ENCODE measurements at regions not wholly inside any gene's neighbourhood (a gene's known extent, or its start where the extent isn't known, plus 50 kb on each side); places are given as distances from the start of the nearest gene placed in this dataset.
"Not testable (repeated sequence)": the region's sequence is repeated elsewhere in the genome, so short reads cannot be mapped to it uniquely, and the experiment has no call there.

DNA sequence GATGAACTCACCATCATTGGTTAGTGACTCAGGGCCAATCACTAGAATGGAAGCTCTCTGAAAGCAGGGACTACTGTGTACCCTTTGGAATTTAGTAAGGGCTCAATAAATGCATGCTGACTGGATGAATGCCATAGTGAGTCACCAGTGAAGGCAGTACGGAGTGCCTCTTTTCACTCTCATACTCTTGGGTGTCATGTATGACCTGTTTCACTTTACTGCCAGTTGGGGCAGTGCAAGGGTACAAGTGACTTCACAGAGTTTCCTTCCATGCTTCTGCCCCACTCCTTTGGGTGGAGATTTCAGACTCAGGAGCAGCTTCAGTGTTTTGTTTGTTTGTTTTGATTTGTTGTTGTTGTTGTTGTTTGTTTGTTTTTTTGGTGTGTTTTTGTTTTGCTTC lies 57.7 kb downstream of the SOX3 start:
- DNase-seq (ENCODE audit: low read depth), result no peak

- no peak for DNase-seq (ENCODE audit: low read depth)
Observed at GRCh38 chrX:140440876-140441275, 64.0 kb downstream of the SOX3 start.

- no peak for DNase-seq (ENCODE audit: low read depth)
Observed at GRCh38 chrX:140439476-140439875, 65.4 kb downstream of the SOX3 start.

DNA sequence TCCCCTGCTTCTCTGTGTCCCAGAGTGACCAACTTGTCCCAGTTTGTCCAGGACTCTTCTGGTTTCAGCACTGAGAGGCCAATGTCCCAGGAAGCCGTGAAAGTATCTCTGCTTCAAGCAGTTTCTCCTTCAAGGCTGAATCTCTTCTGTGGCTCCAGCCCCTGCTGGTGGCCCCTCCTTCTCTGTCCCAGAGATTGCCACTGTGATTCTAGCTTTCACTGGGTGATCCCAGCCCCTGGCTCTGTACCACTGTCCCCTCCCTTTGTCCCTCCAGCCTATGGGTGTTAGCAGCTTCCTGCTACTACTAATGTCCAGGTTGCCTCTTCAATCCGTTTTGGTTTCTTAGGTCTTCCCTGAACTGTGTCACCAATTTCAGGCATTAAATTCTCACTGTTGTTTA lies 70.5 kb downstream of the SOX3 start:
- no peak for DNase-seq (ENCODE audit: low read depth)

DNA sequence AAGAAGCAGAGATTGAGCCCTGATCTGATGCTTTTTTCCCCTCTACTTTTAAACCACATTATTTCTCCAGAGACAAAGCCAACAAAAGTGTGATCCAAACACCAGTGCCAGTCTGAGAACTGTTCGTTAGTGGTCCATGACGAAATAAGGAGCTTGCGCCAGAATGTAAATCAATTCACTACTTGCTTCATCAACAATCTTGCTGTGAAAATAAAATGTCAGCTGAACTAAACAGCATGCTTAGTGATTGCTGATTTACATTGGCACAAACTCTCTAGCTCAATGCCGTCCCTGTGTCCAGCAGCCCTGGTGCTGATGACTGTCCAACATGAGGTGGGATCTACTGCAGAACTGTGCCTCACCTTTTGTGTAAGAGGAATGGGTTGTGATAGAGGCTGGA lies 71.3 kb downstream of the SOX3 start:
- no peak for DNase-seq (ENCODE audit: low read depth)

DNA sequence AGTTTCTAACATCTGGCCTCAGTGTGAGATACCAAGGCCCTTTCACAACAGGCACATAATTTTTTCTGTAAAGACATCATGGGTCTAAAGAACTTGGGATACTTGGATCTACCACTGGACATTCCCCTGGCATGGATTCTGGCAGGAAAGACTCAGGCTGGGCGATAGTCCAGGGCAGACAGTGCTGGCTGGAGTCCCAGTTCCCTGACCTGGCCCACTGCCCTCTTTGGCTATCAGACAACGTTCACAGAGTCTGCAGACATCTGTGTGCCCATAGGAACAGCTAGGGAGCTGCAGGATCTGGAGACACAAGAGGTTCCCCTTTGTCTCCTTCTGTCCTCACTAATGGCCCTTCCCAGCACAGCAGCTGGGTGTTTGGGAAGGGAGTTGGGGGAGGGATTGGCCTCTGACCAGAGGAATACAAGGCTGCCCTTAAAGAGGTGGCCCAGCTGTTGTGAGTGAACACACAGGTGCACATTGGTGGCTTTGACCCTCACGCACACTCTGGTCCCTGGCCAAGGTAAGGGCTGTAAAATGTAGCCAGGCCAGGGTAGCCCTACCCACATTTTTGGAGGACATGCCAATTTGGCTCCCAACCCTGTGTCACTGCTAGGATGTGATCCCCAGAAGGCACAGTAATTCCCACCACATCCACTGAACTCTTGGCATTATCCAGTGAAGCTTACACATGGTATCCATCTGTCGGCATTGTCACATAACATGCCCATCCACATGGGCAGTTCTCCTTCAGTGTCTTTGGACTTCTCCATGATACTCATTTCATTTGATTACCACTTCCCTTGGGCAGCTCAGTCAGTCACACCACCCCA lies 72.3 kb downstream of the SOX3 start:
- no peak for DNase-seq (ENCODE audit: low read depth)

DNA sequence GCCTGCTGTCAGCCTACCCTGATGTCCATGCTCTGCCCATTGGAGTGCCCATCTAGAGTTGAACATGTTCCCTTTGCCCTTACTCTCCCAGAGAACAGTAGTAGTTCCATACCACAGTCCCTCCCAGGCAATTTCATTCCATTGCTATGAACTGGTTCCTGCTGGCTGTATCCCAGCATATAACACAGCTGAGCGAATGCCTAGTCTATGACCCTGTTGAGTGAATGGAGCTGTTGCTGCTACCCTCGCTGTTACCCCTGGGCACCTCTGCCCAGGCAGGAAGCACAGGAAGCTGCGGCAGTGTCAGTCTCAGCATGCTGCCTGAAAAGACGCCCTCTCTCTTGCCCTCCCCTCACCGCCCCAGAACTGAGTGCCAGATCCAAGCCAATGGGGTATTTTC lies 73.3 kb downstream of the SOX3 start:
- DNase-seq (ENCODE audit: low read depth), result no peak

- no peak for DNase-seq (ENCODE audit: low read depth)
Observed at GRCh38 chrX:140425712-140426395, 79.0 kb downstream of the SOX3 start.

DNA sequence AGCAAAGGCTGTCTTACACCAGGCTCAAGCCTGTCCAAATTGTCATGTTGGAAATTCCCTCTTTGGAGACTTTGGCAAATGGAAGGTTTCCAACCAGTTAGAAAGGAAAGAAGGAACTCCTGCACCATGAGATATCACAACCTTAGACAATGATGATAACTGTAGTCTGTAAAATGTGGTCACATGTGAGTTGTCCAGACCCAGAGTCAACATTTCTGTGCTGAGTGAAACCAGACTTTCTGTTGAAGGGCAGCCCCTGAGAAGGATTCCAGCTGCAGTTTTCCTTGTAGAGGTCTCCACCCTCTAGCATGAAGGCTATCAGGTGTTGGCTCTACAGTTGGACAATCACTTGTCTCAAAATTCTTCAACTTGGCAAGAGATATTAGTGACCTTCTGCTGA lies 82.4 kb downstream of the SOX3 start:
- no peak for DNase-seq (ENCODE audit: low read depth)

DNA sequence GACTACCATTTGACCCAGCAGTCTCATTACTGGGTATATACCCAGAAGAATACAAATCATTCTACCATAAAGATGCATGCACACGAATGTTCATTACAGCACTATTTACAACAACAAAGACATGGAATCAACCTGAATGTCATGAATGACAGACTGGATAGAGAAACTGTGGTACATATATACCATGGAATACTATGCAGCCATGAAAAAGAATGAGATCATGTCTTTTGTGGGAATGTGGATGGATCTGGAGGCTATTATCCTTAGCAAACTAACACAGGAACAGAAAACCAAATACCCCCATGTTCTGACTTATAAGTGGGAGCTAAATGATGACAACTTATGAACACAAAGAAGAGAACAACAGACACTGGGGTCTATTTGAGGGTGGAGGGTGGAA lies 102.7 kb downstream of the SOX3 start:
- not testable (repeated sequence) for DNase-seq (ENCODE audit: low read depth)

- not testable (repeated sequence) for DNase-seq (ENCODE audit: low read depth)
Observed at GRCh38 chrX:140396326-140396725, 108.5 kb downstream of the SOX3 start.

GRCh38 chrX:140393507-140393906 lies 111.4 kb downstream of the SOX3 start:
- DNase-seq (ENCODE audit: low read depth), result no peak

- no peak for DNase-seq (ENCODE audit: low read depth)
Observed at GRCh38 chrX:140391313-140391712, 113.6 kb downstream of the SOX3 start.

DNA sequence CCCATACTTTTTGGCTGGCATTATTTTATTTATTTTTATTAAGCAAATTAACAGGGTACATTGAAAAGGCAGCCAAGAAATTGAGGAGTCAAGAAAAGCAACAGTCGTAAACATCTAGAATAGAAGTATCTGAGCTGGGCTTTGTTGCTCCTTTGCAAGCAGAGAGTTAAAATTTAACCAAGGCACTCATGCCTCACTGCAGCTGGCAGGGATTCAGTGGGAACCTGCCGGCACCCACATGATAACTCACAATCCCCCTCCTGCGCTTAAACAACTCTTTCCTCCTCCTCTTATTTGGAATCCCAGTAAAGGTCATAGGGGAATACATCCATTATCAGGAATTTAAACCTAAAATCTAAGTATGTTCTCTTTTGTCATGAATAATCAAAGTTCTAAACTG lies 115.5 kb downstream of the SOX3 start:
- DNase-seq (ENCODE audit: low read depth), result no peak

DNA sequence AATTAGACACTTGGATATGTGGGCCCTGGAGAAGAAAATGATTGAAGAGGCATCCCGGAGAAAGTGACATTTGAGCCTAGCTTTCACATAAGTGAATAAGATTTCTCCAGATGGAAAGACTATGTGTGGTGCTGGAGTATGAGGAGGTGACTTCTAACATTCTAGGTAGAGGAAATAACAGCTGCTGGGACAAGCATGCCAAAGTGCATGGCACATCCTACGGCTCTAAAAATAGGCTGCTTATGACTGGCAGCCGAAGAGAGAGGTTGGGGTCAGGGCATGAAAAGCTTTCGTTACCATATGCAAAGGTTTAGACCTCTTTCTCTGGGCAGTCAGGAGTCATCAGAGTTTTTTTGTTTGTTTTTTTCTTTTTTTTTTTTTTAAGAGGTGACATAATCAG lies 142.0 kb downstream of the SOX3 start:
- no peak for DNase-seq (ENCODE audit: low read depth)

GRCh38 chrX:140360924-140361323 lies 143.9 kb downstream of the SOX3 start:
- no peak for DNase-seq (ENCODE audit: low read depth)

- no peak for DNase-seq (ENCODE audit: low read depth)
Observed at GRCh38 chrX:140360284-140360683, 144.6 kb downstream of the SOX3 start.

DNA sequence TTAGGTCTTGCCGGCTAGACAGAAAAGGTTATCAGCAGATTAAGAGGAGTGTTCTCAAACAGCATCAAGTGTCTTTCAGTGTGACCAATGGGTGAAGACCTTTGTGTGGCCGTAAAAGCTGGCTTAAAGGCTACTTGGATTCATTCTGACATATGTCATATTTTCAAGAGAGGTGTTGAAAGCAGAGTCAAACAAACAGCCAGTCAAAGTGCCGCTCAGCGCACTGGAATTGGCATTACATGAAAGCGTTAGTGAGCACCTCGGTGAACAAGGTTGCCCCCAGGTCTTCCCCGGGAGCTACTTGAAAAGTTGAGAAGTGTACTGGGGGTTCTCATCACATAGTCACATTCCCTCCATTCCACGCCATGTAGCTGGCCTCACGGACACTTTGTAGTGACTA lies 148.9 kb downstream of the SOX3 start:
- no peak for DNase-seq (ENCODE audit: low read depth)

- DNase-seq (ENCODE audit: low read depth), result no peak
Observed at GRCh38 chrX:140355429-140355828, 149.4 kb downstream of the SOX3 start.

DNA sequence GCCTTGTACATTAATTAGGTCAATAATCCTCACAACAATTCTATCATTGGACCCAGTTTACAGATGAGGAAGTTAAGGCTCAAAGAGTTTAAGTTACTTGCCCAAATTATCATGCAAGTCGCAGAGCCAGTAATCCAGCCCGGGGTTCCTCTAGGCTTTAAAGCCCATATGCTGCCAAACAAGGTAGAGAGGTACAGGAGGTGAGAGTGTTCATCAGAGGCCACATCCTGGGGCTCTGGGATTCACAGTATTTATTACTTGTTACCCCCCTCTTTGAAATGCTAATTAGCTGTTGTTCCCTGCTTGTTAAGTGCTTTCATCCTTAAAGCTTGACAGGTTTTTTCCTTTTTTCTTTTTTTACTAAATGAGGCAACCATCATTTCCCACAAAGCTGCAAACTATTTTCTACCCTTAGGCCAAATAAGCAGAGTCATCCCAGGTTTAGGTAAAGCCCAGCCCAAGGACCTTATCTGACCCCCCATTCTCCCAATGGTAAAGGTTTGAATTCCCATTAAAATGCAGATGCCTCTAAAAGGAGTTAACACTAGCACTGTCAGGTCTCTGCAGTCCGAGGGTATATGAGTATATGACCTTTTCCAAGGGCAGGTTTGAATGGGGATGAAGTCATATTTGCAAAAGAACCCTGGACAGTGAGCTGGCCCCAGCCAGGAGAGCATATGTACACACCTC lies 150.3 kb downstream of the SOX3 start:
- DNase-seq (ENCODE audit: low read depth), result no peak

DNA sequence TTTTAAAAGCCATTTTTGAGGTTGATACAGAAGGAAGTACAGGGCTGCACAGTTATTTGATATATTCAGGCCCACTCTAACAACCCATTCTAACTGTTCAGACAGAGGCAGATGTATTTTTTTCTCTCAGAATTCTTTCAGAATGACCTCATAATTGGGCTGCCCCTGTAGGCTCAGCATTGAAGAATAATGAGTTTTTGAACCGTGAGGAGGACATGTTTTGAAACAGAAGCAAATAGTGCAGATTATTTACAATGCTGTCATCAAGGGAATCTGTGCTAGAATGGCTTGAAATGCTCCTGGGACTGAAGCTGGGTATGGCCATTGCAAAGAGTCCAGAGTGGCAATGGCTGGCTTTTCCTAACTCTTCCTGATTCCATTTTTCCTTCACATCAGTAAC lies 158.1 kb downstream of the SOX3 start:
- DNase-seq (ENCODE audit: low read depth), result no peak

GRCh38 chrX:140343226-140343868 lies 161.5 kb downstream of the SOX3 start:
- DNase-seq (ENCODE audit: low read depth), result no peak

DNA sequence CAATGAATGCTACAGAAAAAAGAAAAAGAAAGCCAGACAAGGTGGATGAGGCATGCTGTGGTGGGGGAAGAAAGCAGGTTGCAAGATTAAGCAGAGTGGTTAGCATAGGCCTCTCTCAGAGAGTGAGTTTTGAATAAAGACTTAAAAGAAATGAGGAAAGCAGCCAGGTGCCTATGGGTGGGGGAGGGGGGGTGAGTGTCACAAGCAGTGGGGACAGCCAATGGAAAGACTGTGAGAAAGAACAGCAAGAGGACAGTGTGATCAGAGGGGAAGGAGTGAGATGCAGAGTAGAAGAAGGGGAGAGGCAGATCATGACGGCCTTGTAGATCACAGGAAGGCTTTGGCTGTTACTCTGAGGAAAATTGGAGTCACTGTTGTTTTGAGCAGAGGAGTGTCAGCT lies 162.5 kb downstream of the SOX3 start:
- DNase-seq (ENCODE audit: low read depth), result no peak
